HepG2 (cell line): ENCODE measurements at regions not wholly inside any gene's neighbourhood (a gene's known extent, or its start where the extent isn't known, plus 50 kb on each side); places are given as distances from the start of the nearest gene placed in this dataset.

Source experiments
- BHLHE40 ChIP-seq: IDR thresholded peaks from 2 replicates; pipeline ENCODE4 v1.6.1; 2011; ENCODE audit warnings: low read length, improper control_type of control experiment
- FOXA1 ChIP-seq, 2 experiments: fragments of 450-650 bp in 1 of 2; sonication (generic) in 1 of 2; formaldehyde crosslinking in 1 of 2; IDR thresholded peaks; 2 replicates each; pipeline versions ENCODE4 v1.4.0 to v1.6.1; 2016 to 2020; ENCODE audit warnings: missing genetic modification reagents in 1 of 2
- MTA3 ChIP-seq: sonication (generic); formaldehyde crosslinking; IDR thresholded peaks from 2 replicates; pipeline ENCODE4 v1.4.0; 2020; ENCODE audit warnings: missing genetic modification reagents
- NFE2L2 ChIP-seq: fragments of 150-350 bp; IDR thresholded peaks from 2 replicates; pipeline ENCODE4 v1.6.1; 2014; ENCODE audit warnings: low read length
- RARA ChIP-seq: IDR thresholded peaks from 2 replicates; pipeline ENCODE4 v1.6.1; 2016; ENCODE audit warnings: missing genetic modification reagents, missing compliant biosample characterization
- RXRA ChIP-seq: sonication (generic); formaldehyde crosslinking; IDR thresholded peaks from 2 replicates; pipeline ENCODE4 v1.5.1; 2020; ENCODE audit warnings: missing genetic modification reagents
- SMAD3 ChIP-seq: sonication (generic); formaldehyde crosslinking; IDR thresholded peaks from 2 replicates; pipeline ENCODE4 v1.4.0; 2020; ENCODE audit warnings: missing genetic modification reagents
- ZMYM2 ChIP-seq: sonication (generic); formaldehyde crosslinking; IDR thresholded peaks from 2 replicates; pipeline ENCODE4 v1.8.0; 2022; ENCODE audit warnings: mild to moderate bottlenecking, missing genetic modification reagents
- ZNF326 ChIP-seq: sonication (generic); formaldehyde crosslinking; IDR thresholded peaks from 2 replicates; pipeline ENCODE4 v1.4.0; 2020; ENCODE audit warnings: missing genetic modification reagents, borderline replicate concordance
- ZNF724P ChIP-seq: sonication (generic); formaldehyde crosslinking; IDR thresholded peaks from 2 replicates; pipeline ENCODE4 v1.8.0; 2022; ENCODE audit warnings: missing genetic modification reagents, borderline replicate concordance
- TF ChIP-seq, protein P1 (sequence below), 2 experiments: sonication (generic) in 1 of 2; formaldehyde crosslinking in 1 of 2; IDR thresholded peaks; 2 replicates each; pipeline versions ENCODE4 v1.4.0 to v1.6.1; 2016 to 2020; ENCODE audit warnings: borderline replicate concordance in 1 of 2, low read depth in 1 of 2, mild to moderate bottlenecking in 1 of 2, missing genetic modification reagents in 1 of 2
- TF ChIP-seq, protein P2 (sequence below): sonication (generic); formaldehyde crosslinking; IDR thresholded peaks from 2 replicates; pipeline ENCODE4 v1.8.1; 2023; ENCODE audit warnings: mild to moderate bottlenecking, moderate library complexity, missing genetic modification reagents
- TF ChIP-seq, protein P3 (sequence below): sonication (generic); formaldehyde crosslinking; conservative IDR thresholded peaks from 2 replicates; pipeline ENCODE4 v1.8.0; 2022; ENCODE audit warnings: missing genetic modification reagents
- TF ChIP-seq, protein P4 (sequence below): sonication (generic); formaldehyde crosslinking; IDR thresholded peaks from 2 replicates; pipeline ENCODE4 v1.9.0; 2021; ENCODE audit warnings: missing genetic modification reagents, borderline replicate concordance
- TF ChIP-seq, protein P5 (sequence below): sonication (generic); formaldehyde crosslinking; IDR thresholded peaks from 2 replicates; pipeline ENCODE4 v1.4.0; 2020; ENCODE audit warnings: mild to moderate bottlenecking, missing genetic modification reagents

- TF ChIP-seq, protein P1, sequence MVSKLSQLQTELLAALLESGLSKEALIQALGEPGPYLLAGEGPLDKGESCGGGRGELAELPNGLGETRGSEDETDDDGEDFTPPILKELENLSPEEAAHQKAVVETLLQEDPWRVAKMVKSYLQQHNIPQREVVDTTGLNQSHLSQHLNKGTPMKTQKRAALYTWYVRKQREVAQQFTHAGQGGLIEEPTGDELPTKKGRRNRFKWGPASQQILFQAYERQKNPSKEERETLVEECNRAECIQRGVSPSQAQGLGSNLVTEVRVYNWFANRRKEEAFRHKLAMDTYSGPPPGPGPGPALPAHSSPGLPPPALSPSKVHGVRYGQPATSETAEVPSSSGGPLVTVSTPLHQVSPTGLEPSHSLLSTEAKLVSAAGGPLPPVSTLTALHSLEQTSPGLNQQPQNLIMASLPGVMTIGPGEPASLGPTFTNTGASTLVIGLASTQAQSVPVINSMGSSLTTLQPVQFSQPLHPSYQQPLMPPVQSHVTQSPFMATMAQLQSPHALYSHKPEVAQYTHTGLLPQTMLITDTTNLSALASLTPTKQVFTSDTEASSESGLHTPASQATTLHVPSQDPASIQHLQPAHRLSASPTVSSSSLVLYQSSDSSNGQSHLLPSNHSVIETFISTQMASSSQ (IDR thresholded peaks at IDR 0.05; ENCODE audit: low read depth) = no peak
- TF ChIP-seq, protein P1 (CRISPR knock-in tag; IDR thresholded peaks at IDR 0.05; ENCODE audit: borderline replicate concordance) = 0 out of 2 replicates have a peak, but pooled peaks have one; percentile 11
- no peak for TF ChIP-seq ZNF724P (CRISPR knock-in tag)
- 0 out of 2 replicates have a peak, but pooled peaks have one; percentile 43 for TF ChIP-seq ZMYM2 (CRISPR knock-in tag)
- no peak; the same call in 1 of the 2 replicates for TF ChIP-seq RXRA (CRISPR knock-in tag)
- no peak for TF ChIP-seq MTA3
- peak; percentile 23; the same call in 1 of the 2 replicates for TF ChIP-seq NFE2L2
- no peak for TF ChIP-seq FOXA1 (IDR thresholded peaks at IDR 0.05)
- 0 out of 2 replicates have a peak, but pooled peaks have one; percentile 6 for TF ChIP-seq FOXA1 (CRISPR knock-in tag; IDR thresholded peaks at IDR 0.05)
- TF ChIP-seq RARA (CRISPR knock-in tag) = peak; percentile 30; the same call in 1 of the 2 replicates
- TF ChIP-seq, protein P2, sequence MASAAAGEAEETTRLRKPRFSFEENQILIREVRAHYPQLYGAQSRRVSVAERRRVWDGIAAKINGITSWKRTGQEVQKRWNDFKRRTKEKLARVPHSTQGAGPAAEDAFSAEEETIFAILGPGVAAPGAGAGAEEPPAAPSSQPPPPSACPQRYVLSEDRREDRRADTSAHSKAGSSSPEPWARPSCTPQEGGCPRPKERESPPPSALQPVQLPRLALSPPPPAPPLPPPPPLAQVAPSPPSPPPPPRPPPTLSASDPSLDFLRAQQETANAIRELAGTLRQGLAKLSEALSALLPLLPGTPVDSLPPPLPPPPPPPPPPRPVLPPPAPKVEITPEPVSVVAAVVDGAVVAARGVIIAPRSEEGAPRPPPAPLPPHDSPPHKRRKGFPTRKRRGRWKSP = peak; percentile 33; the same call in 1 of the 2 replicates
- TF ChIP-seq, protein P3, sequence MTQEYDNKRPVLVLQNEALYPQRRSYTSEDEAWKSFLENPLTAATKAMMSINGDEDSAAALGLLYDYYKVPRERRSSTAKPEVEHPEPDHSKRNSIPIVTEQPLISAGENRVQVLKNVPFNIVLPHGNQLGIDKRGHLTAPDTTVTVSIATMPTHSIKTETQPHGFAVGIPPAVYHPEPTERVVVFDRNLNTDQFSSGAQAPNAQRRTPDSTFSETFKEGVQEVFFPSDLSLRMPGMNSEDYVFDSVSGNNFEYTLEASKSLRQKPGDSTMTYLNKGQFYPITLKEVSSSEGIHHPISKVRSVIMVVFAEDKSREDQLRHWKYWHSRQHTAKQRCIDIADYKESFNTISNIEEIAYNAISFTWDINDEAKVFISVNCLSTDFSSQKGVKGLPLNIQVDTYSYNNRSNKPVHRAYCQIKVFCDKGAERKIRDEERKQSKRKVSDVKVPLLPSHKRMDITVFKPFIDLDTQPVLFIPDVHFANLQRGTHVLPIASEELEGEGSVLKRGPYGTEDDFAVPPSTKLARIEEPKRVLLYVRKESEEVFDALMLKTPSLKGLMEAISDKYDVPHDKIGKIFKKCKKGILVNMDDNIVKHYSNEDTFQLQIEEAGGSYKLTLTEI (CRISPR knock-in tag) = no peak
- TF ChIP-seq, protein P4, sequence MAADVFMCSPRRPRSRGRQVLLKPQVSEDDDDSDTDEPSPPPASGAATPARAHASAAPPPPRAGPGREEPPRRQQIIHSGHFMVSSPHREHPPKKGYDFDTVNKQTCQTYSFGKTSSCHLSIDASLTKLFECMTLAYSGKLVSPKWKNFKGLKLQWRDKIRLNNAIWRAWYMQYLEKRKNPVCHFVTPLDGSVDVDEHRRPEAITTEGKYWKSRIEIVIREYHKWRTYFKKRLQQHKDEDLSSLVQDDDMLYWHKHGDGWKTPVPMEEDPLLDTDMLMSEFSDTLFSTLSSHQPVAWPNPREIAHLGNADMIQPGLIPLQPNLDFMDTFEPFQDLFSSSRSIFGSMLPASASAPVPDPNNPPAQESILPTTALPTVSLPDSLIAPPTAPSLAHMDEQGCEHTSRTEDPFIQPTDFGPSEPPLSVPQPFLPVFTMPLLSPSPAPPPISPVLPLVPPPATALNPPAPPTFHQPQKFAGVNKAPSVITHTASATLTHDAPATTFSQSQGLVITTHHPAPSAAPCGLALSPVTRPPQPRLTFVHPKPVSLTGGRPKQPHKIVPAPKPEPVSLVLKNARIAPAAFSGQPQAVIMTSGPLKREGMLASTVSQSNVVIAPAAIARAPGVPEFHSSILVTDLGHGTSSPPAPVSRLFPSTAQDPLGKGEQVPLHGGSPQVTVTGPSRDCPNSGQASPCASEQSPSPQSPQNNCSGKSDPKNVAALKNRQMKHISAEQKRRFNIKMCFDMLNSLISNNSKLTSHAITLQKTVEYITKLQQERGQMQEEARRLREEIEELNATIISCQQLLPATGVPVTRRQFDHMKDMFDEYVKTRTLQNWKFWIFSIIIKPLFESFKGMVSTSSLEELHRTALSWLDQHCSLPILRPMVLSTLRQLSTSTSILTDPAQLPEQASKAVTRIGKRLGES = no peak
- TF ChIP-seq, protein P5, sequence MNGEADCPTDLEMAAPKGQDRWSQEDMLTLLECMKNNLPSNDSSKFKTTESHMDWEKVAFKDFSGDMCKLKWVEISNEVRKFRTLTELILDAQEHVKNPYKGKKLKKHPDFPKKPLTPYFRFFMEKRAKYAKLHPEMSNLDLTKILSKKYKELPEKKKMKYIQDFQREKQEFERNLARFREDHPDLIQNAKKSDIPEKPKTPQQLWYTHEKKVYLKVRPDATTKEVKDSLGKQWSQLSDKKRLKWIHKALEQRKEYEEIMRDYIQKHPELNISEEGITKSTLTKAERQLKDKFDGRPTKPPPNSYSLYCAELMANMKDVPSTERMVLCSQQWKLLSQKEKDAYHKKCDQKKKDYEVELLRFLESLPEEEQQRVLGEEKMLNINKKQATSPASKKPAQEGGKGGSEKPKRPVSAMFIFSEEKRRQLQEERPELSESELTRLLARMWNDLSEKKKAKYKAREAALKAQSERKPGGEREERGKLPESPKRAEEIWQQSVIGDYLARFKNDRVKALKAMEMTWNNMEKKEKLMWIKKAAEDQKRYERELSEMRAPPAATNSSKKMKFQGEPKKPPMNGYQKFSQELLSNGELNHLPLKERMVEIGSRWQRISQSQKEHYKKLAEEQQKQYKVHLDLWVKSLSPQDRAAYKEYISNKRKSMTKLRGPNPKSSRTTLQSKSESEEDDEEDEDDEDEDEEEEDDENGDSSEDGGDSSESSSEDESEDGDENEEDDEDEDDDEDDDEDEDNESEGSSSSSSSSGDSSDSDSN (CRISPR knock-in tag) = no peak
- TF ChIP-seq SMAD3 (CRISPR knock-in tag) = 0 out of 2 replicates have a peak, but pooled peaks have one; percentile 58
- TF ChIP-seq BHLHE40 = peak; percentile 91
- no peak for TF ChIP-seq ZNF326
Observed at GRCh38 chr15:100721758-100722550, 119.6 kb downstream of the ASB7 start (continued).
